ENCODE measurements at regions not wholly inside any gene's neighbourhood (a gene's known extent, or its start where the extent isn't known, plus 50 kb on each side); places are given as distances from the start of the nearest gene placed in this dataset.

GRCh38 chr13:33577007-33577406 lies 240.9 kb upstream of the RFC3 start:
- peak overlapping the region; percentile 81 for H3K27ac ChIP-seq (ENCODE audit: low read depth, low read length, poor library complexity, severe bottlenecking)
- ChIA-PET CTCF (interaction anchor here (0.5 to 1.1 kb wide), 2 partner anchors 34 to 897 kb away, joined by 4 to 5 read pairs; no protein-coding TSS in a partner anchor), POLR2A (ENCODE audit: low non-redundant PET) (interaction anchor here (0.7 kb wide), 1 partner anchor 101 kb away, joined by 3 read pairs; no protein-coding TSS in a partner anchor)
- intact Hi-C loops (cut with micrococcal nuclease; ENCODE audit: unreplicated experiment): no loop called here
- H3K9me3 ChIP-seq (ENCODE audit: low read depth, low read length, poor library complexity, severe bottlenecking): no peaks in the 10 kb centered on the region
- no peaks in the 10 kb centered on the region for H3K36me3 ChIP-seq (ENCODE audit: insufficient read depth, low read length, poor library complexity, severe bottlenecking)
- no TSS peak for BruUV-seq (replicated peaks)
- peak overlapping the region; percentile 15 for H3K4me3 ChIP-seq (ENCODE audit: low read depth, low read length, poor library complexity, severe bottlenecking)
- H3K4me1 ChIP-seq (ENCODE audit: insufficient read depth, low read length, poor library complexity, severe bottlenecking): peaks cover 28% of the 10 kb centered on the region
- DNase-seq (ENCODE audit: low spot score): peak; percentile 61
- TF ChIP-seq EZH2 (IDR thresholded peaks at IDR 0.05; ENCODE audit: borderline replicate concordance, low read depth, low read length, poor library complexity, severe bottlenecking): no peak
- TF ChIP-seq CTCF (conservative IDR thresholded peaks at IDR 0.05; ENCODE audit: low read depth, low read length): no peak
- no peaks in the 10 kb centered on the region for H3K27me3 ChIP-seq (replicated peaks; ENCODE audit: insufficient read depth, low read depth, low read length, poor library complexity)

- DNase-seq (ENCODE audit: low spot score): no peak
- Histone ChIP-seq H3K36me3 (ENCODE audit: insufficient read depth, low read length, poor library complexity, severe bottlenecking) (no peaks in the 10 kb centered on the region), H3K4me1 (ENCODE audit: insufficient read depth, low read length, poor library complexity, severe bottlenecking) (peaks cover 28% of the 10 kb centered on the region), H3K9me3 (ENCODE audit: low read depth, low read length, poor library complexity, severe bottlenecking) (no peaks in the 10 kb centered on the region), H3K27ac (ENCODE audit: low read depth, low read length, poor library complexity, severe bottlenecking) (no peak overlapping the region), H3K27me3 (replicated peaks; ENCODE audit: insufficient read depth, low read depth, low read length, poor library complexity) (no peaks in the 10 kb centered on the region), H3K4me3 (ENCODE audit: low read depth, low read length, poor library complexity, severe bottlenecking) (no peak overlapping the region)
- TF ChIP-seq CTCF (conservative IDR thresholded peaks at IDR 0.05; ENCODE audit: low read depth, low read length) (no peak), EZH2 (IDR thresholded peaks at IDR 0.05; ENCODE audit: borderline replicate concordance, low read depth, low read length, poor library complexity, severe bottlenecking) (no peak)
- no TSS peak for BruUV-seq (replicated peaks)
- intact Hi-C loops (cut with micrococcal nuclease; ENCODE audit: unreplicated experiment): no loop called here
- POLR2A ChIA-PET (ENCODE audit: low non-redundant PET): no interaction called here
- CTCF ChIA-PET: no interaction called here
Measured at GRCh38 chr13:33578786-33579185, 239.2 kb upstream of the RFC3 start.

- peaks cover 8% of the 10 kb centered on the region for H3K4me1 ChIP-seq (ENCODE audit: insufficient read depth, low read length, poor library complexity, severe bottlenecking)
- ChIA-PET POLR2A (ENCODE audit: low non-redundant PET) (no interaction called here), CTCF (no interaction called here)
- no peak overlapping the region for H3K4me3 ChIP-seq (ENCODE audit: low read depth, low read length, poor library complexity, severe bottlenecking)
- no peak for DNase-seq (ENCODE audit: low spot score)
- no peaks in the 10 kb centered on the region for H3K27me3 ChIP-seq (replicated peaks; ENCODE audit: insufficient read depth, low read depth, low read length, poor library complexity)
- no peaks in the 10 kb centered on the region for H3K9me3 ChIP-seq (ENCODE audit: low read depth, low read length, poor library complexity, severe bottlenecking)
- intact Hi-C loops (cut with micrococcal nuclease; ENCODE audit: unreplicated experiment): no loop called here
- H3K27ac ChIP-seq (ENCODE audit: low read depth, low read length, poor library complexity, severe bottlenecking): no peak overlapping the region
- H3K36me3 ChIP-seq (ENCODE audit: insufficient read depth, low read length, poor library complexity, severe bottlenecking): no peaks in the 10 kb centered on the region
- no TSS peak for BruUV-seq (replicated peaks)
- TF ChIP-seq EZH2 (IDR thresholded peaks at IDR 0.05; ENCODE audit: borderline replicate concordance, low read depth, low read length, poor library complexity, severe bottlenecking) (no peak), CTCF (conservative IDR thresholded peaks at IDR 0.05; ENCODE audit: low read depth, low read length) (no peak)
Measured at GRCh38 chr13:33582121-33582520, 235.8 kb upstream of the RFC3 start.
